ENCODE measurements at regions not wholly inside any gene's neighbourhood (a gene's known extent, or its start where the extent isn't known, plus 50 kb on each side); places are given as distances from the start of the nearest gene placed in this dataset.

- intact Hi-C loops (cut with DNase I; ENCODE audit: low total_unique reads): no loop called here
Measured at GRCh38 chr11:29184939-29185890, 831.6 kb downstream of the KCNA4 start.

GRCh38 chr11:29183301-29183700, 833.5 kb downstream of the KCNA4 start:
- TF ChIP-seq POLR2AphosphoS5 (IDR thresholded peaks at IDR 0.05): no peak
- no peak for TF ChIP-seq CTCF (IDR thresholded peaks at IDR 0.05)
- TF ChIP-seq POLR2A (IDR thresholded peaks at IDR 0.05): no peak
- intact Hi-C loops (cut with DNase I; ENCODE audit: low total_unique reads): no loop called here

More at GRCh38 chr11:29184939-29185890, 831.6 kb downstream of the KCNA4 start:
- no peaks in the 10 kb centered on the region for H3K27me3 ChIP-seq
- no peak overlapping the region for H3K4me3 ChIP-seq
- H3K4me1 ChIP-seq: no peaks in the 10 kb centered on the region
- no peaks in the 10 kb centered on the region for H3K9me3 ChIP-seq
- DNase-seq (ENCODE audit: low spot score in 2 of 2): no peak
- no peak overlapping the region for H3K27ac ChIP-seq
- H3K36me3 ChIP-seq: no peaks in the 10 kb centered on the region
- no peak for TF ChIP-seq CTCF (IDR thresholded peaks at IDR 0.05)
- no peak for TF ChIP-seq POLR2AphosphoS5 (IDR thresholded peaks at IDR 0.05)
- no peak for TF ChIP-seq POLR2A (IDR thresholded peaks at IDR 0.05)

GRCh38 chr11:29173660-29174062, 843.2 kb downstream of the KCNA4 start:
- H3K27me3 ChIP-seq: no peaks in the 10 kb centered on the region
- H3K4me3 ChIP-seq: no peak overlapping the region
- DNase-seq (ENCODE audit: low spot score in 2 of 2): no peak
- H3K4me1 ChIP-seq: no peaks in the 10 kb centered on the region
- H3K9me3 ChIP-seq: no peaks in the 10 kb centered on the region
- H3K36me3 ChIP-seq: no peaks in the 10 kb centered on the region
- no peak overlapping the region for H3K27ac ChIP-seq
- no peak for TF ChIP-seq POLR2AphosphoS5 (IDR thresholded peaks at IDR 0.05)
- no peak for TF ChIP-seq CTCF (IDR thresholded peaks at IDR 0.05)
- intact Hi-C loops (cut with DNase I; ENCODE audit: low total_unique reads): no loop called here

More at GRCh38 chr11:29183301-29183700, 833.5 kb downstream of the KCNA4 start:
- H3K36me3 ChIP-seq: no peaks in the 10 kb centered on the region
- H3K4me1 ChIP-seq: no peaks in the 10 kb centered on the region
- H3K27ac ChIP-seq: no peak overlapping the region
- H3K27me3 ChIP-seq: no peaks in the 10 kb centered on the region
- H3K9me3 ChIP-seq: no peaks in the 10 kb centered on the region
- H3K4me3 ChIP-seq: no peak overlapping the region
- no peak for DNase-seq (ENCODE audit: low spot score in 2 of 2)

- H3K4me3 ChIP-seq: no peak overlapping the region
- intact Hi-C loops (cut with DNase I; ENCODE audit: low total_unique reads): no loop called here
- H3K4me1 ChIP-seq: no peaks in the 10 kb centered on the region
- H3K27me3 ChIP-seq: no peaks in the 10 kb centered on the region
- no peak for DNase-seq (ENCODE audit: low spot score in 2 of 2)
- H3K36me3 ChIP-seq: no peaks in the 10 kb centered on the region
- no peaks in the 10 kb centered on the region for H3K9me3 ChIP-seq
- no peak for TF ChIP-seq CTCF (IDR thresholded peaks at IDR 0.05)
- no peak for TF ChIP-seq POLR2AphosphoS5 (IDR thresholded peaks at IDR 0.05)
- no peak for TF ChIP-seq POLR2A (IDR thresholded peaks at IDR 0.05)
- H3K27ac ChIP-seq: no peak overlapping the region
Measured at GRCh38 chr11:29171360-29171950, 845.4 kb downstream of the KCNA4 start.

GRCh38 chr11:29166306-29166705, 850.5 kb downstream of the KCNA4 start:
- intact Hi-C loops (cut with DNase I; ENCODE audit: low total_unique reads): no loop called here

More at GRCh38 chr11:29166306-29166705, 850.5 kb downstream of the KCNA4 start:
- Histone ChIP-seq H3K9me3 (no peaks in the 10 kb centered on the region), H3K27ac (no peak overlapping the region), H3K4me3 (no peak overlapping the region), H3K36me3 (no peaks in the 10 kb centered on the region), H3K27me3 (no peaks in the 10 kb centered on the region), H3K4me1 (no peaks in the 10 kb centered on the region)
- TF ChIP-seq POLR2AphosphoS5 (IDR thresholded peaks at IDR 0.05) (no peak), CTCF (IDR thresholded peaks at IDR 0.05) (no peak), POLR2A (IDR thresholded peaks at IDR 0.05) (no peak)
- no peak for DNase-seq (ENCODE audit: low spot score in 2 of 2)

Data from breast epithelium (tissue), 4 donors.